ENCODE measurements at regions not wholly inside any gene's neighbourhood (a gene's known extent, or its start where the extent isn't known, plus 50 kb on each side); places are given as distances from the start of the nearest gene placed in this dataset.

DNA sequence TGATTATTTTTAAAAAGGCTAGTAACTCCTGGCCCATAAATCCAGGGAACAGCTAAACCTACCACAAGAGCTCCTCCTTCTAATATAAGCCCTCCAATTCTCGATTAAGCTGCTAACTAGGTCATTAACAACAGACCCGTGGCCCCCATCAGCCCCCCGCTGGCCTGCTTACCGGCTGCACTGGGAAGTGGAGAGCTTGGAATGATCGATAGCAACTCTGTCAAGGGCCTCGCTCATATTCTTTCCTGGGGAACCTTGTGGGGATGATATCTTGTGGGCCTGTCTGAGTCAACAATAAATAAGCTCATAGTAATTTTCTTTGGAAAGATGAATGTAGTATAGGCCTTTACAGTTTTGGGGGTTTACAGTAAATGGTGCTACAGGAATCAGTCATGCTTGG is 353.5 kb downstream of the TCERG1L start:
- H2BK12ac ChIP-seq (ENCODE audit: insufficient read length, low read depth, low read length) = no peak overlapping the region
- no peaks in the 10 kb centered on the region for H3K9me3 ChIP-seq (ENCODE audit: control insufficient read depth, low read depth, low read length)
- no peaks in the 10 kb centered on the region for H3K23me2 ChIP-seq (ENCODE audit: insufficient read length, low read depth, low read length, poor library complexity, severe bottlenecking)
- H3K18ac ChIP-seq (ENCODE audit: insufficient read length, low read depth, low read length) = no peak overlapping the region
- no CpG with 5 or more reads among the region's 6 CpGs for WGBS (ENCODE audit: extremely low coverage, insufficient read length, low lambda C conversion rate)
- no peak overlapping the region for H2BK5ac ChIP-seq (ENCODE audit: insufficient read length, low read length)
- Mint-ChIP-seq H3K4me3 (no peak overlapping the region), H3K4me1 (peaks cover 4 to 9% of the 10 kb centered on the region in 2 experiments), H3K9me3 (peaks cover 0 to 1% of the 10 kb centered on the region in 2 experiments; a peak in 2 of 5 replicates), H3K27ac (no peak overlapping the region), H3K36me3 (ENCODE audit: insufficient read depth in 1 of 3, low read depth in 3 of 3) (no peaks in the 10 kb centered on the region; a peak in 1 of 7 replicates), H3K27me3 (ENCODE audit: low read depth) (peaks cover 3% of the 10 kb centered on the region)
- no peak overlapping the region for H2BK120ac ChIP-seq (ENCODE audit: low read depth, low read length, poor library complexity, severe bottlenecking)
- no peak overlapping the region for H3K14ac ChIP-seq (ENCODE audit: insufficient read depth, low read length)
- H2BK20ac ChIP-seq (ENCODE audit: low read depth, low read length, poor library complexity, severe bottlenecking) = no peak overlapping the region
- no peaks in the 10 kb centered on the region for H3K27me3 ChIP-seq (ENCODE audit: insufficient read depth, low read length)
- no peaks in the 10 kb centered on the region for H3K4me1 ChIP-seq (ENCODE audit: insufficient read depth, low read length)
- H3K56ac ChIP-seq (ENCODE audit: insufficient read length, low read depth, low read length) = no peak overlapping the region
- no peak overlapping the region for H3K27ac ChIP-seq (ENCODE audit: insufficient read length, low read depth, low read length)
- no peaks in the 10 kb centered on the region for H3K79me1 ChIP-seq (ENCODE audit: insufficient read depth, low read depth, low read length, poor library complexity, severe bottlenecking)
- no peak overlapping the region for H3K4ac ChIP-seq (ENCODE audit: low read depth, low read length)
- DNase-seq = no peak
- no peak overlapping the region for H2AK5ac ChIP-seq (ENCODE audit: insufficient read length, low read length)
- no peak overlapping the region for H2BK15ac ChIP-seq (ENCODE audit: low read depth, low read length)
- no peak overlapping the region for H3T11ph ChIP-seq (ENCODE audit: low read length)
- no peak overlapping the region for H4K91ac ChIP-seq (ENCODE audit: insufficient read length, low read depth, low read length)
- no peaks in the 10 kb centered on the region for H4K20me1 ChIP-seq (ENCODE audit: control insufficient read depth, insufficient read depth, insufficient read length)
- H4K5ac ChIP-seq (ENCODE audit: insufficient read length, low read depth, low read length) = no peak overlapping the region
- H4K8ac ChIP-seq (replicated peaks; ENCODE audit: insufficient read length, low read depth, low read length) = no peak overlapping the region
- H3K4me2 ChIP-seq (ENCODE audit: insufficient read depth, insufficient read length, low read length) = no peak overlapping the region
- no peak for TF ChIP-seq CTCF (conservative IDR thresholded peaks at IDR 0.05)
- no peaks in the 10 kb centered on the region; the same call in 1 of the 2 replicates for H3K79me2 ChIP-seq (ENCODE audit: insufficient read depth, low read length)
- no peak overlapping the region for H2AFZ ChIP-seq (ENCODE audit: low read length)
- H3K23ac ChIP-seq (ENCODE audit: insufficient read length, low read depth, low read length) = no peak overlapping the region
- H3K9ac ChIP-seq (ENCODE audit: extremely low read depth, insufficient read length, low read length) = no peak overlapping the region

Data from H9 (cell line).